WTC11 (cell line): ENCODE measurements at regions not wholly inside any gene's neighbourhood (a gene's known extent, or its start where the extent isn't known, plus 50 kb on each side); places are given as distances from the start of the nearest gene placed in this dataset.

Experiments used
- ATAC-seq: fragments of 200-7000 bp; cut with Tn5 transposase; 2 replicates; pipeline ENCODE4 v1.10.0; 2021; ENCODE audit warnings: mild to moderate bottlenecking, moderate library complexity
- CTCF ChIA-PET: fragments of 300-600 bp; sonication (Branson Sonifier 250); formaldehyde crosslinking; loops from one replicate; lab custom pipeline; 2021; ENCODE audit warnings: antibody characterized with exemption; lab: Charles Lee
- POLR2A ChIA-PET: fragments of 350-600 bp; sonication (Branson Sonifier 250); formaldehyde crosslinking; loops from one replicate; lab custom pipeline; 2021; ENCODE audit warnings: antibody characterized with exemption; lab: Charles Lee
- DNase-seq: peaks from one replicate; pipeline ENCODE4 v3.0.0; 2021; ENCODE audit warnings: low spot score
- H3K27ac Mint-ChIP-seq: 2 replicates; pipeline ENCODE4 v1.8.0; 2021; ENCODE audit warnings: mixed read lengths
- H3K27me3 Mint-ChIP-seq: 2 replicates; pipeline ENCODE4 v1.8.0; 2021; ENCODE audit warnings: low read depth, mild to moderate bottlenecking, moderate library complexity, mixed read lengths
- H3K36me3 Mint-ChIP-seq: 2 replicates; pipeline ENCODE4 v1.8.0; 2021; ENCODE audit warnings: mixed read lengths
- H3K4me1 Mint-ChIP-seq: 2 replicates; pipeline ENCODE4 v1.8.0; 2022; ENCODE audit warnings: mixed read lengths
- H3K4me3 Mint-ChIP-seq: 2 replicates; pipeline ENCODE4 v1.8.0; 2021; ENCODE audit warnings: mild to moderate bottlenecking, moderate library complexity, mixed read lengths
- H3K9me3 Mint-ChIP-seq: 2 replicates; pipeline ENCODE4 v1.8.0; 2021; ENCODE audit warnings: mixed read lengths
- FOXK1 ChIP-seq: sonication (generic); formaldehyde crosslinking; IDR thresholded peaks from 2 replicates; pipeline ENCODE4 v1.8.0; 2022; ENCODE audit warnings: mild to moderate bottlenecking, moderate library complexity, missing genetic modification reagents
- IRF2 ChIP-seq: sonication (generic); formaldehyde crosslinking; IDR thresholded peaks from 2 replicates; pipeline ENCODE4 v1.8.0; 2022; ENCODE audit warnings: low read depth, missing genetic modification reagents, borderline replicate concordance
- JAZF1 ChIP-seq: fragments of 250-450 bp; sonication (Bioruptor Pico); IDR thresholded peaks from 2 replicates; pipeline ENCODE4 v1.9.0; 2021; ENCODE audit warnings: moderate library complexity, mild to moderate bottlenecking, inconsistent platforms
- JUN ChIP-seq: sonication (generic); formaldehyde crosslinking; IDR thresholded peaks from 2 replicates; pipeline ENCODE4 v1.8.0; 2023; ENCODE audit warnings: mild to moderate bottlenecking, missing genetic modification reagents
- MLX ChIP-seq: sonication (generic); formaldehyde crosslinking; IDR thresholded peaks from 2 replicates; pipeline ENCODE4 v1.8.1; 2023; ENCODE audit warnings: mild to moderate bottlenecking, missing genetic modification reagents, moderate library complexity
- NFATC4 ChIP-seq: fragments of 250-450 bp; sonication (Bioruptor Pico); IDR thresholded peaks from 2 replicates; pipeline ENCODE4 v1.9.0; 2021; ENCODE audit warnings: mild to moderate bottlenecking
- NR3C1 ChIP-seq: sonication (generic); formaldehyde crosslinking; conservative IDR thresholded peaks from 2 replicates; pipeline ENCODE4 v1.8.1; 2023; ENCODE audit warnings: low read depth, mild to moderate bottlenecking, missing genetic modification reagents
- OVOL2 ChIP-seq: fragments of 250-450 bp; sonication (Bioruptor Pico); IDR thresholded peaks from 2 replicates; pipeline ENCODE4 v1.9.0; 2021; ENCODE audit warnings: mild to moderate bottlenecking, borderline replicate concordance
- RELA ChIP-seq: sonication (generic); formaldehyde crosslinking; IDR thresholded peaks from 2 replicates; pipeline ENCODE4 v1.8.1; 2022; ENCODE audit warnings: missing genetic modification reagents, mild to moderate bottlenecking, borderline replicate concordance
- SMAD3 ChIP-seq: sonication (generic); formaldehyde crosslinking; IDR thresholded peaks from 2 replicates; pipeline ENCODE4 v1.8.0; 2022; ENCODE audit warnings: missing genetic modification reagents, mild to moderate bottlenecking, borderline replicate concordance
- TCF7 ChIP-seq: sonication (generic); formaldehyde crosslinking; IDR thresholded peaks from 2 replicates; pipeline ENCODE4 v1.8.0; 2022; ENCODE audit warnings: mild to moderate bottlenecking, low read depth, missing genetic modification reagents, moderate library complexity
- TF ChIP-seq, protein P1 (sequence below): fragments of 250-450 bp; sonication (Bioruptor Pico); IDR thresholded peaks from 2 replicates; pipeline ENCODE4 v1.9.0; 2021; ENCODE audit warnings: moderate library complexity, mild to moderate bottlenecking, inconsistent platforms, borderline replicate concordance
- TF ChIP-seq, protein P2 (sequence below): sonication (generic); formaldehyde crosslinking; IDR thresholded peaks from 2 replicates; pipeline ENCODE4 v1.8.0; 2022; ENCODE audit warnings: mild to moderate bottlenecking, missing genetic modification reagents
- TF ChIP-seq, protein P3 (sequence below): sonication (generic); formaldehyde crosslinking; IDR thresholded peaks from 2 replicates; pipeline ENCODE4 v1.8.1; 2022; ENCODE audit warnings: missing genetic modification reagents, borderline replicate concordance
- TF ChIP-seq, protein P4 (sequence below): sonication (generic); formaldehyde crosslinking; conservative IDR thresholded peaks from 2 replicates; pipeline ENCODE4 v1.8.1; 2023; ENCODE audit warnings: mild to moderate bottlenecking, low read depth, missing genetic modification reagents, moderate library complexity
- TF ChIP-seq, protein P5 (sequence below): fragments of 250-450 bp; sonication (Bioruptor Pico); conservative IDR thresholded peaks from 2 replicates; pipeline ENCODE4 v1.9.0; 2021; ENCODE audit warnings: mild to moderate bottlenecking
- TF ChIP-seq, protein P6 (sequence below): fragments of 250-450 bp; sonication (Bioruptor Pico); IDR thresholded peaks from 2 replicates; pipeline ENCODE4 v1.8.0; 2021; ENCODE audit warnings: mild to moderate bottlenecking

GRCh38 chr5:142531977-142532780, 153.7 kb downstream of the FGF1 start:
- Mint-ChIP-seq H3K27me3 (peaks cover 2% of the 10 kb centered on the region; the same call in 1 of the 2 replicates), H3K4me1 (peaks cover 5% of the 10 kb centered on the region), H3K27ac (0 out of 2 replicates have a peak overlapping the region, but pooled peaks have one; percentile 25), H3K9me3 (peaks cover 25% of the 10 kb centered on the region), H3K36me3 (peaks cover 21% of the 10 kb centered on the region), H3K4me3 (no peak overlapping the region)
- ATAC-seq, result no peak
- no peak for DNase-seq
- TF ChIP-seq JAZF1 (CRISPR knock-in tag) (no peak), OVOL2 (CRISPR knock-in tag) (no peak), SMAD3 (CRISPR knock-in tag) (no peak)
- TF ChIP-seq, protein P1, sequence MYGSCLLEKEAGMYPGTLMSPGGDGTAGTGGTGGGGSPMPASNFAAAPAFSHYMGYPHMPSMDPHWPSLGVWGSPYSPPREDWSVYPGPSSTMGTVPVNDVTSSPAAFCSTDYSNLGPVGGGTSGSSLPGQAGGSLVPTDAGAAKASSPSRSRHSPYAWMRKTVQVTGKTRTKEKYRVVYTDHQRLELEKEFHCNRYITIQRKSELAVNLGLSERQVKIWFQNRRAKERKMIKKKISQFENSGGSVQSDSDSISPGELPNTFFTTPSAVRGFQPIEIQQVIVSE (CRISPR knock-in tag), result no peak
- TF ChIP-seq, protein P2, sequence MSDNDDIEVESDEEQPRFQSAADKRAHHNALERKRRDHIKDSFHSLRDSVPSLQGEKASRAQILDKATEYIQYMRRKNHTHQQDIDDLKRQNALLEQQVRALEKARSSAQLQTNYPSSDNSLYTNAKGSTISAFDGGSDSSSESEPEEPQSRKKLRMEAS (CRISPR knock-in tag), result no peak
- TF ChIP-seq, protein P3, sequence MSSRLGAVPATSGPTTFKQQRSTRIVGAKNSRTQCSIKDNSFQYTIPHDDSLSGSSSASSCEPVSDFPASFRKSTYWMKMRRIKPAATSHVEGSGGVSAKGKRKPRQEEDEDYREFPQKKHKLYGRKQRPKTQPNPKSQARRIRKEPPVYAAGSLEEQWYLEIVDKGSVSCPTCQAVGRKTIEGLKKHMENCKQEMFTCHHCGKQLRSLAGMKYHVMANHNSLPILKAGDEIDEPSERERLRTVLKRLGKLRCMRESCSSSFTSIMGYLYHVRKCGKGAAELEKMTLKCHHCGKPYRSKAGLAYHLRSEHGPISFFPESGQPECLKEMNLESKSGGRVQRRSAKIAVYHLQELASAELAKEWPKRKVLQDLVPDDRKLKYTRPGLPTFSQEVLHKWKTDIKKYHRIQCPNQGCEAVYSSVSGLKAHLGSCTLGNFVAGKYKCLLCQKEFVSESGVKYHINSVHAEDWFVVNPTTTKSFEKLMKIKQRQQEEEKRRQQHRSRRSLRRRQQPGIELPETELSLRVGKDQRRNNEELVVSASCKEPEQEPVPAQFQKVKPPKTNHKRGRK (CRISPR knock-in tag), result no peak
- TF ChIP-seq, protein P4, sequence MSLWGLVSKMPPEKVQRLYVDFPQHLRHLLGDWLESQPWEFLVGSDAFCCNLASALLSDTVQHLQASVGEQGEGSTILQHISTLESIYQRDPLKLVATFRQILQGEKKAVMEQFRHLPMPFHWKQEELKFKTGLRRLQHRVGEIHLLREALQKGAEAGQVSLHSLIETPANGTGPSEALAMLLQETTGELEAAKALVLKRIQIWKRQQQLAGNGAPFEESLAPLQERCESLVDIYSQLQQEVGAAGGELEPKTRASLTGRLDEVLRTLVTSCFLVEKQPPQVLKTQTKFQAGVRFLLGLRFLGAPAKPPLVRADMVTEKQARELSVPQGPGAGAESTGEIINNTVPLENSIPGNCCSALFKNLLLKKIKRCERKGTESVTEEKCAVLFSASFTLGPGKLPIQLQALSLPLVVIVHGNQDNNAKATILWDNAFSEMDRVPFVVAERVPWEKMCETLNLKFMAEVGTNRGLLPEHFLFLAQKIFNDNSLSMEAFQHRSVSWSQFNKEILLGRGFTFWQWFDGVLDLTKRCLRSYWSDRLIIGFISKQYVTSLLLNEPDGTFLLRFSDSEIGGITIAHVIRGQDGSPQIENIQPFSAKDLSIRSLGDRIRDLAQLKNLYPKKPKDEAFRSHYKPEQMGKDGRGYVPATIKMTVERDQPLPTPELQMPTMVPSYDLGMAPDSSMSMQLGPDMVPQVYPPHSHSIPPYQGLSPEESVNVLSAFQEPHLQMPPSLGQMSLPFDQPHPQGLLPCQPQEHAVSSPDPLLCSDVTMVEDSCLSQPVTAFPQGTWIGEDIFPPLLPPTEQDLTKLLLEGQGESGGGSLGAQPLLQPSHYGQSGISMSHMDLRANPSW (CRISPR knock-in tag), result no peak
- TF ChIP-seq, protein P5, sequence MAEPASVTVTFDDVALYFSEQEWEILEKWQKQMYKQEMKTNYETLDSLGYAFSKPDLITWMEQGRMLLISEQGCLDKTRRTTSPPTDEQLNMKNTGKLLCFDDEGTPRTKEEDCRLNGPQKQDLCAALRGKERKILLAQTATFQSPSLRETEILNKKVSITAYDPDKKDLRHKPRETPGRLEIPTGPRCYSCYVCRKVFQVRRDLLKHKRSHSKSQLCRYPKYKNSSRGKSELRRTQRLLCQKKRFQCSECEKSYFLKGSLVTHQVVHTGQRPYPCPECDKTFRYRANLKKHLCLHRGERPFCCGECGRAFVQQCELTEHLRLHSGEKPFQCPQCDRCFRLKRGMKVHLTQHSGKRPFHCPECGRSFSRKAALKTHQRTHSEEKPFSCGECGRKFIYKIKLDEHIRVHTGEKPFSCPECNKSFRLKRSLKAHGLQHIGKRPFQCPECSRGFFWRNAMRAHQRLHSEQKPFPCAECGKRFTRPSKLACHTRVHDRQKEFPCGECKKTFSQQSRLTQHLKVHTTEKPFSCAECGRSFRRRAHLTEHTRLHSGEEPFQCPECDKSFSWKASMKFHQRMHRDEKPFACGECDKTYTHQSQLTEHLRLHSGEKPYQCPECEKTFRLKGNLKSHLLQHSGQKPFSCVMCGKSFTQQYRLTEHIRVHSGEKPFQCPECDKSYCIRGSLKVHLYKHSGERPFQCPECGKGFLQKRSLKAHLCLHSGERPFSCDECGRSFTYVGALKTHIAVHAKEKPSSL (CRISPR knock-in tag), result no peak
- CTCF ChIA-PET, result no interaction called here
- POLR2A ChIA-PET, result interaction anchor here (0.7 kb wide), 1 partner anchor 230 kb away, joined by 5 read pairs; no protein-coding TSS in a partner anchor

- no peak for TF ChIP-seq MLX (CRISPR knock-in tag)
- TF ChIP-seq TCF7 (CRISPR knock-in tag), result no peak
- TF ChIP-seq NFATC4 (CRISPR knock-in tag), result no peak
- no peak for TF ChIP-seq JUN (CRISPR knock-in tag)
- TF ChIP-seq NR3C1 (CRISPR knock-in tag), result no peak
- TF ChIP-seq IRF2 (CRISPR knock-in tag), result no peak
- TF ChIP-seq, protein P6, sequence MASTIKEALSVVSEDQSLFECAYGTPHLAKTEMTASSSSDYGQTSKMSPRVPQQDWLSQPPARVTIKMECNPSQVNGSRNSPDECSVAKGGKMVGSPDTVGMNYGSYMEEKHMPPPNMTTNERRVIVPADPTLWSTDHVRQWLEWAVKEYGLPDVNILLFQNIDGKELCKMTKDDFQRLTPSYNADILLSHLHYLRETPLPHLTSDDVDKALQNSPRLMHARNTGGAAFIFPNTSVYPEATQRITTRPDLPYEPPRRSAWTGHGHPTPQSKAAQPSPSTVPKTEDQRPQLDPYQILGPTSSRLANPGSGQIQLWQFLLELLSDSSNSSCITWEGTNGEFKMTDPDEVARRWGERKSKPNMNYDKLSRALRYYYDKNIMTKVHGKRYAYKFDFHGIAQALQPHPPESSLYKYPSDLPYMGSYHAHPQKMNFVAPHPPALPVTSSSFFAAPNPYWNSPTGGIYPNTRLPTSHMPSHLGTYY (CRISPR knock-in tag), result no peak
- no peak for TF ChIP-seq RELA (CRISPR knock-in tag)
- TF ChIP-seq FOXK1 (CRISPR knock-in tag), result no peak
- TF ChIP-seq, all 79 proteins: peak for 0
- DNase-seq (no peak), ATAC-seq (no peak)
- H3K27me3 Mint-ChIP-seq, result peaks cover 2% of the 10 kb centered on the region; the same call in 1 of the 2 replicates
- peaks cover 5% of the 10 kb centered on the region for H3K4me1 Mint-ChIP-seq
- H3K27ac Mint-ChIP-seq, result no peak overlapping the region
- peaks cover 18% of the 10 kb centered on the region for H3K36me3 Mint-ChIP-seq
- peaks cover 17% of the 10 kb centered on the region for H3K9me3 Mint-ChIP-seq
- ChIA-PET POLR2A (no interaction called here), CTCF (no interaction called here)
- H3K4me3 Mint-ChIP-seq, result no peak overlapping the region
Measured at GRCh38 chr5:142530904-142531303, 155.0 kb downstream of the FGF1 start.
